ENCODE measurements at regions not wholly inside any gene's neighbourhood (a gene's known extent, or its start where the extent isn't known, plus 50 kb on each side); places are given as distances from the start of the nearest gene placed in this dataset.

- TF ChIP-seq CTCF (IDR thresholded peaks at IDR 0.05), result no peak
- H3K27me3 ChIP-seq, result no peaks in the 10 kb centered on the region
- no peaks in the 10 kb centered on the region for H3K9me3 ChIP-seq
- DNase-seq (ENCODE audit: low spot score in 2 of 2), result no peak
- H3K4me3 ChIP-seq, result no peak overlapping the region
- H3K4me1 ChIP-seq, result no peaks in the 10 kb centered on the region
- no peak overlapping the region for H3K27ac ChIP-seq
- intact Hi-C loops (cut with DNase I), result no loop called here
- no peaks in the 10 kb centered on the region for H3K36me3 ChIP-seq
Observed at GRCh38 chr16:59487067-59487466, 753.0 kb upstream of the GOT2 start.

GRCh38 chr16:59484833-59485516 lies 750.9 kb upstream of the GOT2 start:
- no peaks in the 10 kb centered on the region for H3K4me1 ChIP-seq
- H3K4me3 ChIP-seq, result no peak overlapping the region
- intact Hi-C loops (cut with DNase I), result no loop called here
- no peak for DNase-seq (ENCODE audit: low spot score in 2 of 2)
- no peaks in the 10 kb centered on the region for H3K27me3 ChIP-seq
- TF ChIP-seq CTCF (IDR thresholded peaks at IDR 0.05), result no peak
- H3K36me3 ChIP-seq, result no peaks in the 10 kb centered on the region
- no peaks in the 10 kb centered on the region for H3K9me3 ChIP-seq
- H3K27ac ChIP-seq, result no peak overlapping the region

- Histone ChIP-seq H3K4me1 (no peaks in the 10 kb centered on the region), H3K9me3 (no peaks in the 10 kb centered on the region), H3K27ac (no peak overlapping the region), H3K36me3 (no peaks in the 10 kb centered on the region), H3K4me3 (no peak overlapping the region), H3K27me3 (no peaks in the 10 kb centered on the region)
- no peak for DNase-seq (ENCODE audit: low spot score in 2 of 2)
- intact Hi-C loops (cut with DNase I), result no loop called here
- no peak for TF ChIP-seq CTCF (IDR thresholded peaks at IDR 0.05)
Observed at GRCh38 chr16:59478838-59479237, 744.7 kb upstream of the GOT2 start.

- no peak for TF ChIP-seq CTCF (IDR thresholded peaks at IDR 0.05)
- H3K27ac ChIP-seq, result no peak overlapping the region
- intact Hi-C loops (cut with DNase I), result no loop called here
Observed at GRCh38 chr16:59470556-59470955, 736.4 kb upstream of the GOT2 start.

GRCh38 chr16:59469266-59469665 lies 735.1 kb upstream of the GOT2 start:
- Histone ChIP-seq H3K27me3 (no peaks in the 10 kb centered on the region), H3K36me3 (no peaks in the 10 kb centered on the region), H3K27ac (no peak overlapping the region), H3K9me3 (no peaks in the 10 kb centered on the region), H3K4me3 (no peak overlapping the region), H3K4me1 (no peaks in the 10 kb centered on the region)
- intact Hi-C loops (cut with DNase I), result no loop called here
- no peak for DNase-seq (ENCODE audit: low spot score in 2 of 2)
- no peak for TF ChIP-seq CTCF (IDR thresholded peaks at IDR 0.05)

More at GRCh38 chr16:59470556-59470955, 736.4 kb upstream of the GOT2 start:
- Histone ChIP-seq H3K27me3 (no peaks in the 10 kb centered on the region), H3K4me1 (no peaks in the 10 kb centered on the region), H3K36me3 (no peaks in the 10 kb centered on the region), H3K9me3 (no peaks in the 10 kb centered on the region), H3K4me3 (no peak overlapping the region)
- no peak for DNase-seq (ENCODE audit: low spot score in 2 of 2)

GRCh38 chr16:59463776-59464175 lies 729.7 kb upstream of the GOT2 start:
- H3K4me3 ChIP-seq, result no peak overlapping the region
- no peaks in the 10 kb centered on the region for H3K9me3 ChIP-seq
- H3K4me1 ChIP-seq, result no peaks in the 10 kb centered on the region
- H3K27me3 ChIP-seq, result no peaks in the 10 kb centered on the region
- intact Hi-C loops (cut with DNase I), result no loop called here
- H3K27ac ChIP-seq, result no peak overlapping the region
- no peak for TF ChIP-seq CTCF (IDR thresholded peaks at IDR 0.05)
- no peak for DNase-seq (ENCODE audit: low spot score in 2 of 2)
- H3K36me3 ChIP-seq, result no peaks in the 10 kb centered on the region
